Left lung (tissue), 4 donors: ENCODE measurements at regions not wholly inside any gene's neighbourhood (a gene's known extent, or its start where the extent isn't known, plus 50 kb on each side); places are given as distances from the start of the nearest gene placed in this dataset.
"Not testable (repeated sequence)": the region's sequence is repeated elsewhere in the genome, so short reads cannot be mapped to it uniquely, and the experiment has no call there.

ENCODE experiments used
- ATAC-seq: fragments of 200-7000 bp; cut with Tn5 transposase; one replicate; pipeline ENCODE4 v1.9.1; 2020; ENCODE audit warnings: moderate library complexity
- DNase-seq, 4 donors: peaks; one replicate each; pipeline ENCODE4 v3.0.0-alpha.2; 2013 to 2020
- H3K27ac ChIP-seq, 2 donors: fragments of 200-600 bp; sonication (generic) in 1 of 2; one replicate each; pipeline versions ENCODE4 v1.5.0 to v1.8.0; 2020 to 2021
- H3K27me3 ChIP-seq, 2 donors: fragments of 200-600 bp; sonication (generic) in 1 of 2; one replicate each; pipeline versions ENCODE4 v1.5.0 to v1.8.0; 2020 to 2021
- H3K36me3 ChIP-seq, 2 donors: fragments of 200-600 bp; sonication (generic) in 1 of 2; one replicate each; pipeline versions ENCODE4 v1.5.0 to v1.8.0; 2020 to 2021
- H3K4me1 ChIP-seq, 2 donors: fragments of 200-600 bp; one replicate each; pipeline ENCODE4 v1.8.0; 2021
- H3K4me3 ChIP-seq, 2 donors: fragments of 200-600 bp; sonication (generic) in 1 of 2; one replicate each; pipeline versions ENCODE4 v1.5.0 to v1.8.0; 2020 to 2021; ENCODE audit warnings: mild to moderate bottlenecking in 1 of 2
- H3K9me3 ChIP-seq, 2 donors: fragments of 200-600 bp; sonication (generic) in 1 of 2; one replicate each; pipeline versions ENCODE4 v1.5.0 to v1.8.0; 2020 to 2021
- intact Hi-C, 2 donors: fragments of 100-400 bp; cut with DNase I; formaldehyde crosslinking; loops; one replicate each; pipeline versions ENCODE4 v1.11.2 to v1.14.2; 2022
- TF ChIP-seq, protein P1 (sequence below), 2 donors: fragments of 200-600 bp; sonication (generic) in 1 of 2; IDR thresholded peaks; one replicate each; pipeline versions ENCODE4 v1.5.0 to v1.8.0; 2021; ENCODE audit warnings: antibody characterized with exemption in 2 of 2
- donor health status: DM: no; HTN: yes; CAD: no.
- donor health status: DM: no; HTN: no; CAD: no.

DNA sequence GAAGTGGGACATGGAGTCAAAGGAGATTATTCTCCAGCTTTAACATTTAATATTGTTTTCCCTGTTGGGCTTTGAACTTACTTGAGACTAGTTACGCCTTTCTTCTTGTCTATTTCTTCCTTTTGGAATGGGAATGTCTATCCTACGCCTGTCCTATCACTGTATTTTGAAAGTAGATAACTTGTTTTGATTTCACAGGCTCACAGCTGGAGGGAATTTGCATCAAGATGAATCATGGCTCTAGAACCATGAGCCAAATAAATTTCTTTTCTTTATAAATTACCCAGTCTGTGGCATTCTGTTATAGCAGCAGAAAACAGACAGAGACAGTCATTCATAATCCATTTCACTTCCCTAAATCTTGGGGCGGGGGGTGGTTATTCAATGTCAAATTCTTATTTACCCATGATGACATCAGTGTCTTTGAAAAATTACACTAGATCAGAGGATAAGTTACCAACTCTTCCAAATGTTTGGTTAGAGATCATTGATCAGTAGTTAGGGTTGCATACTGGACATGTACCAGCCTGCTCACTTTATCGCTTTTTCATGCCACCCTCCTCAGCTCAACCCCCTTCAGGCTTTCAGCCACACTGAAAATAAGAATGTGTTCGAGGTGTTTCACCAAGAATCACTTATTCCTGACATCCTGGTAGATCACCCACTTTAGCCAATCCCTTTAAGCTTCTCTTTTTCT, 419.6 kb upstream of the PIK3R1 start:
- TF ChIP-seq, protein P1, sequence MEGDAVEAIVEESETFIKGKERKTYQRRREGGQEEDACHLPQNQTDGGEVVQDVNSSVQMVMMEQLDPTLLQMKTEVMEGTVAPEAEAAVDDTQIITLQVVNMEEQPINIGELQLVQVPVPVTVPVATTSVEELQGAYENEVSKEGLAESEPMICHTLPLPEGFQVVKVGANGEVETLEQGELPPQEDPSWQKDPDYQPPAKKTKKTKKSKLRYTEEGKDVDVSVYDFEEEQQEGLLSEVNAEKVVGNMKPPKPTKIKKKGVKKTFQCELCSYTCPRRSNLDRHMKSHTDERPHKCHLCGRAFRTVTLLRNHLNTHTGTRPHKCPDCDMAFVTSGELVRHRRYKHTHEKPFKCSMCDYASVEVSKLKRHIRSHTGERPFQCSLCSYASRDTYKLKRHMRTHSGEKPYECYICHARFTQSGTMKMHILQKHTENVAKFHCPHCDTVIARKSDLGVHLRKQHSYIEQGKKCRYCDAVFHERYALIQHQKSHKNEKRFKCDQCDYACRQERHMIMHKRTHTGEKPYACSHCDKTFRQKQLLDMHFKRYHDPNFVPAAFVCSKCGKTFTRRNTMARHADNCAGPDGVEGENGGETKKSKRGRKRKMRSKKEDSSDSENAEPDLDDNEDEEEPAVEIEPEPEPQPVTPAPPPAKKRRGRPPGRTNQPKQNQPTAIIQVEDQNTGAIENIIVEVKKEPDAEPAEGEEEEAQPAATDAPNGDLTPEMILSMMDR (IDR thresholded peaks at IDR 0.05) = no peak
- intact Hi-C loops = no loop called here
- no peaks in the 10 kb centered on the region for H3K36me3 ChIP-seq
- no peak overlapping the region for H3K27ac ChIP-seq
- H3K27me3 ChIP-seq = no peaks in the 10 kb centered on the region
- no peak for ATAC-seq
- peaks cover 0 to 3% of the 10 kb centered on the region in 2 donors for H3K9me3 ChIP-seq
- no peak overlapping the region for H3K4me3 ChIP-seq
- DNase-seq = no peak
- no peaks in the 10 kb centered on the region for H3K4me1 ChIP-seq

DNA sequence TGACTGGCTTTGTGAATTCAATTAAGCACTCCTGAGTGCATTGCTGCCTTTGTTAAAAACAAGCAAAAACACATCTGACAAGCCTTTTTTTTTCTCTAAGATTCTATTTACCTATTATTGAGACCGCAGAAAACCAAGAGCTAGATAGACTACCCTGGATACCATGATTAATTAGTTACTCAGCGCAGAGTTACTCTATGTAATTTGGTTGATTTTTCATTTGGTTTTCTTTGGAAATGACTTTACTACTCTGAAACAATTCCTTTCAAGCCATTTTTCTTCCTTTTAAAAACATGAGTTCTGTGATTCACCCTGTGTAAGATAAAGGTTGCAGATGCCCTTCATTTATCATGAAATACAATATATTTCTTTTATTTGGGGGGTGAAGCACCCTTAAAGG, 421.6 kb upstream of the PIK3R1 start:
- H3K36me3 ChIP-seq = no peaks in the 10 kb centered on the region
- ATAC-seq (no peak), DNase-seq (no peak)
- TF ChIP-seq, protein P1 (IDR thresholded peaks at IDR 0.05) = no peak
- no peaks in the 10 kb centered on the region for H3K27me3 ChIP-seq
- H3K27ac ChIP-seq = no peak overlapping the region
- H3K4me3 ChIP-seq = no peak overlapping the region
- no peaks in the 10 kb centered on the region for H3K4me1 ChIP-seq
- peaks cover 0 to 3% of the 10 kb centered on the region in 2 donors for H3K9me3 ChIP-seq
- intact Hi-C loops = no loop called here

DNA sequence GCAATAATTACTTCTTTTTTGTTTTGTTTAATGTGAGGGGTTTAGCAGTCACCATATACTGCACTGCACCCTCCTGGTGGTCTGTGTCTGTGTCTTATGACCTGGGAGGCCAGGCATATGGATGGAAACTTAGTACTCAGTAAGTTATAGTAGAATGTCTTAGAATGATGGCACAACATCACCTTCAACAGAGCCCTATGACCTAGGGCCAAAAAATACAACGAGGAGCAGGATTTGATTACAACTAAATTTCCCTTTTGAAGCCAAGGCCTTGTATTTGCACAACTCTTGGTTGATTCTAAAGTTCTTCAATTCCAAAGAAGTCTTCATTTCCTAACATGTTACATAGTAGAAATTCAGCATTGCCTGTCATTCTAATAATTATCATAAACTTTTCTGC, 422.1 kb upstream of the PIK3R1 start:
- Histone ChIP-seq H3K27ac (no peak overlapping the region), H3K36me3 (no peaks in the 10 kb centered on the region), H3K4me3 (no peak overlapping the region), H3K4me1 (no peaks in the 10 kb centered on the region), H3K27me3 (no peaks in the 10 kb centered on the region), H3K9me3 (peaks cover 0 to 2% of the 10 kb centered on the region in 2 donors)
- intact Hi-C loops = no loop called here
- TF ChIP-seq, protein P1 (IDR thresholded peaks at IDR 0.05) = no peak
- ATAC-seq (no peak), DNase-seq (no peak)

DNA sequence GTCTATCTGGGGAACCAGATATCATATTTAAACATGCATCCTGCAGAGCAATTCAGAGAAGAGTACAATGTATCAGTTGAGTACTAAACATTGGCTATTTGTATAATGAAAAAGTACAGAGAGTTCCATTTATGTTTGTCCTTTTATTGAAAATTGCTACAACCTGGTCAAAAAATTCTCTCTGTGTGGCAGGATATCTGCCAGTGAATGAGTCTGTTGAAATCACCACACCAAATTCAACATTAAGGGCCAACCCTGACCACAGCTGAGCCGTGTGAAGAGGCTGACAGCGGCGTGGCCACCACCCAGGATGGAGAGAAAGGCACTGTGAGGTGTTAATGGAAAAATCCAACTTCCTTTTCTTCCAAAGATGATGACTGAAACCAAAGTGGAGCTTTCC, 422.7 kb upstream of the PIK3R1 start:
- H3K4me1 ChIP-seq = no peaks in the 10 kb centered on the region
- H3K4me3 ChIP-seq = no peak overlapping the region
- H3K9me3 ChIP-seq = no peaks in the 10 kb centered on the region
- intact Hi-C loops = no loop called here
- TF ChIP-seq, protein P1 (IDR thresholded peaks at IDR 0.05) = no peak
- H3K36me3 ChIP-seq = no peaks in the 10 kb centered on the region
- H3K27me3 ChIP-seq = no peaks in the 10 kb centered on the region
- peak in 1 of 4 donors; percentile 37 for DNase-seq
- no peak overlapping the region for H3K27ac ChIP-seq
- peak; percentile 51 for ATAC-seq

DNA sequence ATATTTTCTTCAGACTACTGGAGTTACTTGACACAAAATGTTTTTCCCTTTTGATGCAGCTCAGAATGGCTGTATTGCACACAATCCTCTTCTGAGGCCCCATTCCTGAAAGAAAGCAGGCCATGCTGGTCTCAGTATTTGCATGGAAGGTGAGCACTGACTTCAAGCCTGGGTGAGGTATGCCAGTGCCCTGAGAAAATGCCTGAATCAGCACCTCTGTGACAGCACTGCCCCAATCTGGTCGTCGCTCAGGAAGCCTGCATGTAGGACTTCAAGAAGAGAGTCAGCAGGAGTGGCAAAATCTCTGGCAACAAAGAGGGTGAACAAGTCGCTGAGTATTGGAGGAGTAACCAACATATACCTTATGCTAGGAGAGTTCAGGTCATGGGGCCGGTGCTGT, 425.2 kb upstream of the PIK3R1 start:
- H3K4me3 ChIP-seq = no peak overlapping the region
- DNase-seq = no peak
- no peak overlapping the region for H3K27ac ChIP-seq

DNA sequence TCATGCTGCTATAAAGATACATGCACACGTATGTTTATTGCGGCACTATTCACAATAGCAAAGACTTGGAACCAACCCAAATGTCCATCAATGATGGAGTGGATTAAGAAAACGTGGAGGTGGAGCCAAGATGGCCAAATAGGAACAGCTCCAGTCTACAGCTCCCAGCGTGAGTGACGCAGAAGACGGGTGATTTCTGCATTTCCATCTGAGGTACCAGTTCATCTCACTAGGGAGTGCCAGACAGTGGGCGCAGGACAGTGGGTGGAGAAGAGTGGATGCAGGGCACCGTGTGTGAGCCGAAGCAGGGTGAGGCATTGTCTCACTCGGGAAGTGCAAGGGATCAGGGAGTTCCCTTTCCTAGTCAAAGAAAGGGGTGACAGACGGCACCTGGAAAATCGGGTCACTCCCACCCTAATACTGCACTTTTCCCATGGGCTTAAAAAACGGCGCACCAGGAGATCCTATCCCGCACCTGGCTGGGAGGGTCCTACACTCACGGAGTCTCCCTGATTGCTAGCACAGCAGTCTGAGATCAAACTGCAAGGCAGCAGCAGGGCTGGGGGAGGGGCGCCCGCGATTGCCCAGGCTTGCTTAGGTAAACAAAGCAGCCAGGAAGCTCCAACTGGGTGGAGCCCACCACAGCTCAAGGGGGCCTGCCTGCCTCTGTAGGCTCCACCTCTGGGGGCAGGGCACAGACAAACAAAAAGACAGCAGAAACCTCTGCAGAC, 435.5 kb upstream of the PIK3R1 start:
- ATAC-seq, H3K4me3 ChIP-seq, H3K36me3 ChIP-seq, intact Hi-C loops, H3K27ac ChIP-seq, H3K9me3 ChIP-seq, H3K4me1 ChIP-seq, H3K27me3 ChIP-seq: not testable (repeated sequence)
- peak in 1 of 4 donors; percentile 36 for DNase-seq

More for the DNA sequence above, 425.2 kb upstream of the PIK3R1 start:
- TF ChIP-seq, protein P1 (IDR thresholded peaks at IDR 0.05) = no peak
- Histone ChIP-seq H3K4me1 (no peaks in the 10 kb centered on the region), H3K36me3 (no peaks in the 10 kb centered on the region), H3K9me3 (no peaks in the 10 kb centered on the region), H3K27me3 (no peaks in the 10 kb centered on the region)
- intact Hi-C loops = no loop called here
- ATAC-seq = no peak
